Lower leg skin (tissue), 3 donors: ENCODE measurements at regions not wholly inside any gene's neighbourhood (a gene's known extent, or its start where the extent isn't known, plus 50 kb on each side); places are given as distances from the start of the nearest gene placed in this dataset.

ENCODE experiments used
- POLR2A ChIP-seq, 2 donors: fragments of 450-650 bp; IDR thresholded peaks; one replicate each; pipeline ENCODE4 v1.6.1; 2016 to 2017; ENCODE audit warnings: antibody characterized with exemption in 2 of 2, mild to moderate bottlenecking in 1 of 2, moderate library complexity in 1 of 2
- TF ChIP-seq, protein P1 (sequence below), 3 donors: fragments of 450-650 bp; IDR thresholded peaks; one replicate each; pipeline ENCODE4 v1.5.1; 2016; ENCODE audit warnings: antibody characterized with exemption in 3 of 3, mild to moderate bottlenecking in 3 of 3, moderate library complexity in 2 of 3

DNA sequence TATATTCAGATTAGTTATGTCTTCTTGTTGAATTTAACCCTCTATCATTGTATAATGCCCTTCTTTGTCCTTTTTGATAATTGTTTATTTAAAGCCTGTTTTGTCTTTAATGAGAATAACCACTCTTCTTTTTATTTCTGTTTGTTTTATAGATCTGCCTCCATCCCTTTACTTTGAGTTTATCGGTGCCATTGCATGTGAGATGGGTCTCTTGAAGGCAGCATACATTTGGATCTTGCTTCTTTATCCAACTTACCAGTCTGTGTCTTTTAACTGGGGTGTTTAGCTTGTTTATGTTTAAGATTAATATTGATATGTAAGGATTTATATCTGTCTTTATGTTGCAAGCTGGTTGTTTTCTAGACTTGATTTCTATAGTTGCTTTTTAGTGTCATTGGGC, 115.8 kb downstream of the RTL3 start:
- TF ChIP-seq, protein P1, sequence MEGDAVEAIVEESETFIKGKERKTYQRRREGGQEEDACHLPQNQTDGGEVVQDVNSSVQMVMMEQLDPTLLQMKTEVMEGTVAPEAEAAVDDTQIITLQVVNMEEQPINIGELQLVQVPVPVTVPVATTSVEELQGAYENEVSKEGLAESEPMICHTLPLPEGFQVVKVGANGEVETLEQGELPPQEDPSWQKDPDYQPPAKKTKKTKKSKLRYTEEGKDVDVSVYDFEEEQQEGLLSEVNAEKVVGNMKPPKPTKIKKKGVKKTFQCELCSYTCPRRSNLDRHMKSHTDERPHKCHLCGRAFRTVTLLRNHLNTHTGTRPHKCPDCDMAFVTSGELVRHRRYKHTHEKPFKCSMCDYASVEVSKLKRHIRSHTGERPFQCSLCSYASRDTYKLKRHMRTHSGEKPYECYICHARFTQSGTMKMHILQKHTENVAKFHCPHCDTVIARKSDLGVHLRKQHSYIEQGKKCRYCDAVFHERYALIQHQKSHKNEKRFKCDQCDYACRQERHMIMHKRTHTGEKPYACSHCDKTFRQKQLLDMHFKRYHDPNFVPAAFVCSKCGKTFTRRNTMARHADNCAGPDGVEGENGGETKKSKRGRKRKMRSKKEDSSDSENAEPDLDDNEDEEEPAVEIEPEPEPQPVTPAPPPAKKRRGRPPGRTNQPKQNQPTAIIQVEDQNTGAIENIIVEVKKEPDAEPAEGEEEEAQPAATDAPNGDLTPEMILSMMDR (IDR thresholded peaks at IDR 0.05) = no peak
- TF ChIP-seq POLR2A (IDR thresholded peaks at IDR 0.05) = no peak
